ENCODE measurements at regions not wholly inside any gene's neighbourhood (a gene's known extent, or its start where the extent isn't known, plus 50 kb on each side); places are given as distances from the start of the nearest gene placed in this dataset.
"Not testable (repeated sequence)": the region's sequence is repeated elsewhere in the genome, so short reads cannot be mapped to it uniquely, and the experiment has no call there.

DNA sequence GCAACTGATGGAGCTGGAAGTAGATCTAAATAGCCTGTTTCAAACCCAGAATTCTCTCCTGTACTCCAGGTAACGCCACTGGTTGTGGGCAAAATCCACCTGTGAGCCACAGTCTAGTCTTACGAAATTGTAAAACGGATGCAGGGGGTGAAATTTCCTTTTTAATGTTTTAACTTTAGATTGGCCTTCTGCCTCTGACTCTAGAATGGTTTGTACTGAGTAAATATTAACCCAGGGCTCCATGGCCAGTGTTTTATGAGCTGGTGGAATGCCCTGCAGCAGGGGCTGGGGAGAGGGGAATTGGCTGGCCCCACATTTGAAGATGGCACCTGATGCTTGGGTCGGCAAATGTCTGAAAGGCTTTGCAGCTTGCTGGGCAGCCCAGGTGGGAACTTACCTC, 156.6 kb downstream of the MYCN start:
- ATAC-seq, result no peak
- 74 to 85% methylated on average over 3 of the region's 4 CpGs for WGBS, 2 donors (ENCODE audit: low coverage in 1 of 2)

DNA sequence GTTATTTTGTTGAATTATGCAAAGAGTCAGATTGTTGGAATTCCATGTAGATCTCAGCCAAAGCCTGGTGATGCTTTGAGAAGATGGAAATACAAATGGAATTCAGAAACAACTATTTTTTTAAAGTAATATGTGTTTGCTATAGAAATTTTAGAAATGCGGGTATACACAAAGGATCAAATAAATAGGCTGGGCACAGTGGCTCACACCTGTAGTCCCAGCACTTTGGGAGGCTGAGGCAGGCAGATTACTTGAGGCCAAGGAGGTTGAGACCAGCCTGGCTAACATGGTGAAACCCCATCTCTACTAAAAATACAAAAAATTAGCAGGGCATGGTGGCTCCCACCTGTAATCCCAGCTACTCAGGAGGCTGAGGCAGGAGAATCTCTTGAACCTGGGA, 155.1 kb downstream of the MYCN start:
- WGBS, 2 donors (ENCODE audit: low coverage in 1 of 2), result 7% methylated on average over 1 of the region's 1 CpG; no CpG with 5 or more reads in 1 of the 2 donors
- H3K4me3 ChIP-seq, result not testable (repeated sequence)

More for the DNA sequence above, 156.6 kb downstream of the MYCN start:
- TF ChIP-seq EP300 (IDR thresholded peaks at IDR 0.05) (no peak), POLR2A (IDR thresholded peaks at IDR 0.05) (no peak)
- Histone ChIP-seq H3K36me3 (no peaks in the 10 kb centered on the region), H3K4me1 (no peaks in the 10 kb centered on the region), H3K9me3 (no peaks in the 10 kb centered on the region), H3K27me3 (peaks cover 9% of the 10 kb centered on the region), H3K27ac (no peak overlapping the region), H3K4me3 (no peak overlapping the region)

DNA sequence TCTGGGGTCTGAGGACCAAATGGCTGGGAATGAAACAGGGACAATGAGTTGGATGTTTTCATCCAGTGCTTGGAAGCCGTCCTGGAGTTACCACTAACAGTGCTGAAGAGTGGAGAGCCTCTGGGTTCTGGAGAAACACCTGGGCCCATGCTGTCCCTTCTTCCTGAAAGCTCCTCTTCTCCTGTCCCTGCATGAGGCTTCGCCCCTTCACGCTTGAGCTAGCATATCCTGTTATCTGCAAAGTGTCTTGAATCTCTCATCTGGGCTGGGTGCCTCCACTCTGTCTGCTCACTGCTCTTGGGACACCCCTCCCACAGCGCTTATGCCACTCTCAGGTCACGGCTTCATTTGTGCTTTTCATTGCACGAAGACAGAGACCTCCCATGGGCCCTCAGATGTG, 154.5 kb downstream of the MYCN start:
- H3K4me1 ChIP-seq, result no peaks in the 10 kb centered on the region
- ATAC-seq, result no peak
- peaks cover 9% of the 10 kb centered on the region for H3K27me3 ChIP-seq
- no peak overlapping the region for H3K4me3 ChIP-seq
- 60% methylated on average over 1 of the region's 6 CpGs; no CpG with 5 or more reads in 1 of the 2 donors for WGBS, 2 donors (ENCODE audit: low coverage in 1 of 2)
- H3K36me3 ChIP-seq, result no peaks in the 10 kb centered on the region
- no peaks in the 10 kb centered on the region for H3K9me3 ChIP-seq
- H3K27ac ChIP-seq, result no peak overlapping the region
- no peak for TF ChIP-seq POLR2A (IDR thresholded peaks at IDR 0.05)
- TF ChIP-seq POLR2AphosphoS5 (IDR thresholded peaks at IDR 0.05), result no peak
- TF ChIP-seq EP300 (IDR thresholded peaks at IDR 0.05), result no peak
- TF ChIP-seq CTCF (IDR thresholded peaks at IDR 0.05), result no peak

More for the DNA sequence above, 155.1 kb downstream of the MYCN start:
- H3K27ac ChIP-seq, ATAC-seq, H3K4me1 ChIP-seq, H3K9me3 ChIP-seq, H3K36me3 ChIP-seq, H3K27me3 ChIP-seq: not testable (repeated sequence)

DNA sequence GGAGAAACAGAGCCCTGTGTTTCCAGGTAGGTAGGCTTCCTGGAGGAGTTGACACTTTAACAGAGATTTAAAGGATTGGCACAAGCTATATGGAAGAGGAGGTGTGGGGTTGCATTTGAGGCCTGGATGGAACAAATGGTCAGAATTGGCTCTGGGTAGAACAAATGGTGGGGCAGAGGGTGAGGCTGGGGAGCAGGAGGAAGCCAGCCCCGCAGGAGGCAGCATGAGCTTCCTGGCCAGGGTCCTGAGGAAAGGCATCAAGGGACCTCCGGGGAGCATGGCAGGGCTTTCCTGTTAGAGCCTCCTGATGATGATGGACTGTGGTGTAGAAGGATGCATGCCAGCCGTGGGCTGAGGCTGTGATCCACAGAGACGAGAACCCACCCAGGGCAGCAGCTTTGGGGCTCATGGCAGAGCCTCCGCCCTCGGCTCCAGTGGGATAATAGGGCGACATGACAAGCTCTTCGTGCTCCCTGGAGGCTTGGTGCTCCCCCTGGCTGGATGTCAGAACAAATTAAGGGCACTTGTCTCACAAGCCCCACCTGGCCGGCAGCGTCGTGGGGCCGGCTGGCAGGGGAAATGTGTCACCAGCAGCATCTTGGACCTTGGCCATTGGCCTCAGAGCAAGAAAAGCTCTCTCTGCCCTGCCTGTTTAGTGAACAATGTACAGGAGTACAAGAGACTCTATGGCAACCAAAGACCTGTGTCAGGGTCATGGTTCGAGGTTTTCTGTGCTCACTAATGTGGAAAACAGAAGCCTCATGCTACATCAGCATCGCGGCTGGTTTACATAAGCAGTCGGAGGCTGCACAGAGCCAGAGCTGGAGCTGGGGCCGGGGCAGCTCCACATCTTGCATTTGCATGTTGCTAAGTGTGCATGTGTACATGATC, 153.5 kb downstream of the MYCN start:
- H3K4me3 ChIP-seq, result no peak overlapping the region
- H3K36me3 ChIP-seq, result no peaks in the 10 kb centered on the region
- peaks cover 9% of the 10 kb centered on the region for H3K27me3 ChIP-seq
- H3K4me1 ChIP-seq, result no peaks in the 10 kb centered on the region
- TF ChIP-seq POLR2AphosphoS5 (IDR thresholded peaks at IDR 0.05) (no peak), CTCF (IDR thresholded peaks at IDR 0.05) (no peak), EP300 (IDR thresholded peaks at IDR 0.05) (no peak), POLR2A (IDR thresholded peaks at IDR 0.05) (no peak)
- no peak overlapping the region for H3K27ac ChIP-seq
- no peak for ATAC-seq
- 46 to 58% methylated on average over 2 to 5 of the region's 17 CpGs for WGBS, 2 donors (ENCODE audit: low coverage in 1 of 2)
- H3K9me3 ChIP-seq, result no peaks in the 10 kb centered on the region

- no peaks in the 10 kb centered on the region for H3K9me3 ChIP-seq
- peaks cover 9% of the 10 kb centered on the region for H3K27me3 ChIP-seq
- H3K4me1 ChIP-seq, result no peaks in the 10 kb centered on the region
- H3K36me3 ChIP-seq, result no peaks in the 10 kb centered on the region
- no peak for TF ChIP-seq POLR2A (IDR thresholded peaks at IDR 0.05)
- no peak for TF ChIP-seq CTCF (IDR thresholded peaks at IDR 0.05)
- no peak for TF ChIP-seq EP300 (IDR thresholded peaks at IDR 0.05)
- TF ChIP-seq POLR2AphosphoS5 (IDR thresholded peaks at IDR 0.05), result no peak
- ATAC-seq, result no peak
- no peak overlapping the region for H3K4me3 ChIP-seq
- 86 to 97% methylated on average over 7 to 13 of the region's 13 CpGs for WGBS, 2 donors (ENCODE audit: low coverage in 1 of 2)
- H3K27ac ChIP-seq, result no peak overlapping the region
These were observed 152.7 kb downstream of the MYCN start for GRCh38 chr2:16092861-16093638.

Measured in gastroesophageal sphincter (tissue), 4 donors.